SJSA1 (cell line): ENCODE measurements at regions not wholly inside any gene's neighbourhood (a gene's known extent, or its start where the extent isn't known, plus 50 kb on each side); places are given as distances from the start of the nearest gene placed in this dataset.

ENCODE experiments used
- DNase-seq, 2 experiments: peaks; one replicate each; pipeline ENCODE4 v3.0.0-alpha.2; 2015 to 2020; ENCODE audit warnings: low spot score in 2 of 2, low read depth in 1 of 2
- H3K27ac ChIP-seq: fragments of 250-450 bp; sonication (Bioruptor Pico); 2 replicates; pipeline ENCODE4 v1.5.1; 2020; ENCODE audit warnings: mild to moderate bottlenecking, moderate library complexity
- H3K27me3 ChIP-seq: fragments of 250-450 bp; sonication (Bioruptor Pico); replicated peaks from 2 replicates; pipeline ENCODE4 v1.5.1; 2020; ENCODE audit warnings: mild to moderate bottlenecking, moderate library complexity
- H3K36me3 ChIP-seq: fragments of 250-450 bp; sonication (Bioruptor Pico); 2 replicates; pipeline ENCODE4 v1.5.1; 2020; ENCODE audit warnings: mild to moderate bottlenecking
- H3K4me1 ChIP-seq: fragments of 250-450 bp; sonication (Bioruptor Pico); replicated peaks from 2 replicates; pipeline ENCODE4 v1.6.1; 2021; ENCODE audit warnings: mild to moderate bottlenecking
- H3K4me3 ChIP-seq: fragments of 250-450 bp; sonication (Bioruptor Pico); 2 replicates; pipeline ENCODE4 v1.5.1; 2020; ENCODE audit warnings: mild to moderate bottlenecking
- H3K9me3 ChIP-seq: fragments of 250-450 bp; sonication (Bioruptor Pico); replicated peaks from 2 replicates; pipeline ENCODE4 v1.5.1; 2020; ENCODE audit warnings: mild to moderate bottlenecking

GRCh38 chr13:34412295-34412694, 529.8 kb upstream of the NBEA start:
- no peak overlapping the region for H3K4me3 ChIP-seq
- DNase-seq = no peak
- no peak overlapping the region for H3K27ac ChIP-seq
- H3K9me3 ChIP-seq = no peaks in the 10 kb centered on the region
- H3K4me1 ChIP-seq = peaks cover 7% of the 10 kb centered on the region
- no peaks in the 10 kb centered on the region for H3K27me3 ChIP-seq
- no peaks in the 10 kb centered on the region for H3K36me3 ChIP-seq

- Histone ChIP-seq H3K4me1 (peaks cover 7% of the 10 kb centered on the region), H3K4me3 (no peak overlapping the region), H3K9me3 (no peaks in the 10 kb centered on the region), H3K36me3 (no peaks in the 10 kb centered on the region), H3K27me3 (no peaks in the 10 kb centered on the region), H3K27ac (no peak overlapping the region)
- DNase-seq = no peak
These were observed 529.2 kb upstream of the NBEA start for GRCh38 chr13:34412817-34413375.

- Histone ChIP-seq H3K27me3 (no peaks in the 10 kb centered on the region), H3K9me3 (no peaks in the 10 kb centered on the region), H3K36me3 (no peaks in the 10 kb centered on the region), H3K27ac (no peak overlapping the region), H3K4me1 (peaks cover 7% of the 10 kb centered on the region), H3K4me3 (no peak overlapping the region)
- DNase-seq = no peak
These were observed 528.4 kb upstream of the NBEA start for GRCh38 chr13:34413538-34414210.

- no peaks in the 10 kb centered on the region for H3K36me3 ChIP-seq
- no peaks in the 10 kb centered on the region for H3K9me3 ChIP-seq
- no peak for DNase-seq
- no peak overlapping the region for H3K27ac ChIP-seq
- H3K4me1 ChIP-seq = peaks cover 7% of the 10 kb centered on the region
- H3K4me3 ChIP-seq = no peak overlapping the region
- no peaks in the 10 kb centered on the region for H3K27me3 ChIP-seq
These were observed 527.5 kb upstream of the NBEA start for GRCh38 chr13:34414616-34415015.

DNA sequence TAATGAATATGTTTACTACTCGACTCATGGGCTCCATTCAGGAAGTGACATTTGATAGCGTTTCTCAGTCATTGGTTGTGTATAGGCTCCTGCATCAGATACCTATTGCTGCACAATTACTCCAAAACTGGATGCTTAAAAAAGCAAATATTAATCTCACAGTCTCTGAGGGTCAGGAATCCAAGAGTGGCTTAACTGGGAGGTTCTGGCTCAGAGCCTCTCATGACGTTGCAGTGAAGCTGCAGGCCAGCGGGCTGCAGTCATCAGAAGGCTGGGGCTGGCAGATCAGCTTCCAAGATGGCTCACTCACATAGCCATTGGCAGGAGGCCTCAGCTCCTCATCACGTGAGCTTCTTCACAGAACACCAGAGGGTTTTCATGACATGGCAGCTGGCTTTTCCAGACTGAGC, 525.1 kb upstream of the NBEA start:
- no peak overlapping the region for H3K4me3 ChIP-seq
- DNase-seq = no peak
- H3K27ac ChIP-seq = no peak overlapping the region

DNA sequence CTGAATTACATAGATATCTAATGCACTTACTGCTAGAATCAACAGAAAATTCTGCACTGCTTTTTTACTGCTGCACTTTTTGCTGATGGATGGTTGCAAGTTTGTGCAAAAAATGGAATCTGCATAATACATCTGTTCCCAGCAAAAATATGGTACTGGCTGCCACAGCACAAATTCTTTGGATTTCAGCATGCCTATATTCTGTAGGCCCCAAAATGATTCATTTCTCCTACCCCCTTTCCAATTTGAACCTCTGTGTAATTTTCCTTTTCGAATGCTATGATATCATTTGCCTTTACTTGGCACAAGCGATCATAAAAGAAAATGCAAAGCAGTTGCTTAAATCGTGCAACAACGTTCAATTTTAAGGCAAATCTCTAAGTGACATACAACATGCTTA, 524.2 kb upstream of the NBEA start:
- H3K4me1 ChIP-seq = peaks cover 4% of the 10 kb centered on the region

More for the DNA sequence above, 525.1 kb upstream of the NBEA start:
- peaks cover 7% of the 10 kb centered on the region for H3K4me1 ChIP-seq
- no peaks in the 10 kb centered on the region for H3K9me3 ChIP-seq
- no peaks in the 10 kb centered on the region for H3K27me3 ChIP-seq
- H3K36me3 ChIP-seq = no peaks in the 10 kb centered on the region

GRCh38 chr13:34419025-34419424, 523.0 kb upstream of the NBEA start:
- Histone ChIP-seq H3K9me3 (no peaks in the 10 kb centered on the region), H3K4me3 (no peak overlapping the region), H3K36me3 (no peaks in the 10 kb centered on the region), H3K27me3 (no peaks in the 10 kb centered on the region), H3K4me1 (no peaks in the 10 kb centered on the region; the same call in 1 of the 2 replicates), H3K27ac (no peak overlapping the region)
- no peak for DNase-seq

More for the DNA sequence above, 524.2 kb upstream of the NBEA start:
- Histone ChIP-seq H3K27me3 (no peaks in the 10 kb centered on the region), H3K9me3 (no peaks in the 10 kb centered on the region), H3K36me3 (no peaks in the 10 kb centered on the region), H3K4me3 (no peak overlapping the region), H3K27ac (no peak overlapping the region)
- no peak for DNase-seq

- H3K9me3 ChIP-seq = no peaks in the 10 kb centered on the region
- H3K27ac ChIP-seq = no peak overlapping the region
- no peak for DNase-seq
- H3K36me3 ChIP-seq = no peaks in the 10 kb centered on the region
- no peak overlapping the region for H3K4me3 ChIP-seq
- H3K27me3 ChIP-seq = no peaks in the 10 kb centered on the region
- H3K4me1 ChIP-seq = no peaks in the 10 kb centered on the region; the same call in 1 of the 2 replicates
These were observed 522.3 kb upstream of the NBEA start for GRCh38 chr13:34419755-34420154.

GRCh38 chr13:34420702-34421346, 521.2 kb upstream of the NBEA start:
- Histone ChIP-seq H3K4me3 (no peak overlapping the region), H3K27me3 (no peaks in the 10 kb centered on the region), H3K9me3 (no peaks in the 10 kb centered on the region), H3K4me1 (no peaks in the 10 kb centered on the region; the same call in 1 of the 2 replicates), H3K36me3 (no peaks in the 10 kb centered on the region), H3K27ac (no peak overlapping the region)
- no peak for DNase-seq

DNA sequence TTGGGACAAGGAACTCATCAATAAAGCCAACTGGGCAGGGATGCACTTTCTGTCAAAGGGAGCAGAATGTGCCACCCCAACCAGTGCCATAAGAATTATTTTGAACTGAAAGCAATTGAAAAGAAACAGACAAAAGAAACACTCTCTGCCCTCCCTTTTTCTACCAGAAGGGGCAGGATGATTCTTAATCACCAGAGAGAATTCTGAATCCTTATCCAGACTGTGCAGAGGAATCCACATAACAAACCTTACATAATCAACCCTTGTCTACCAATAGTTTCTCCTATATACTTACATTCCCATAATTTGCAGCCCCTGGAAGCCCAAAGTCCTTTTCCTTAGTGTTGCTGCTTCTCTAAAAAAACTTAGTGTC, 520.7 kb upstream of the NBEA start:
- Histone ChIP-seq H3K4me1 (no peaks in the 10 kb centered on the region; the same call in 1 of the 2 replicates), H3K27me3 (no peaks in the 10 kb centered on the region), H3K27ac (no peak overlapping the region), H3K36me3 (no peaks in the 10 kb centered on the region), H3K4me3 (no peak overlapping the region), H3K9me3 (no peaks in the 10 kb centered on the region)
- DNase-seq = no peak

DNA sequence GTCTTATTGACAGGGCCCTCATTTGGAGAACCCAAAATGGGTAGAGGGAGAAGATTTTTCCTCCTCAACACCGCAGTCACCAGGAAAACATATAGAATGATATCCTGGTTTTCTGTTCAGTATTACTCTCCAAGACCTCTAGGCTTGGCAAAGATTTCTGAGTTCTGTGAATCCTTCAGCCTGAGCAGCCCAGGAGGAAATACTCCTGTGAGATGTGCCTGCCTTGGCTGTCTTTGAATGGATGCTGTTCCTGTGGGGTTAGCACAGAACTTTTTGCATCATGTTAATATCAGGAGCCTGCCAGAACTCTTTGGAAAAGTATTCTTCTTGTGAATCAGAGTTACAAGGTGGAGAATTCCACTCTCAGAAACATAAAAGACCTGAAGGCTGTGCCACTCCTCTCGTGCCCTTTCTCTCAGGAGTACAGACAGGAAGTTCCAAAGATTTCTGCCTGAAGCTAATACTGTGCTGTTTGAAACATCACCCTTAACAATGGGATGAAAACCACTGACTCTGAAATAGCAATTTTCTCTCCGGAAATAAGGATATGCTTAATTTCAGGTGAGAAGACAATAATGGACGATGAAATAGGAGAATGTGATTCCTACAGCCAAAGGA, 520.1 kb upstream of the NBEA start:
- Histone ChIP-seq H3K27me3 (no peaks in the 10 kb centered on the region), H3K9me3 (no peaks in the 10 kb centered on the region), H3K4me1 (no peaks in the 10 kb centered on the region; the same call in 1 of the 2 replicates), H3K36me3 (no peaks in the 10 kb centered on the region), H3K4me3 (no peak overlapping the region), H3K27ac (no peak overlapping the region)
- no peak for DNase-seq

- no peaks in the 10 kb centered on the region for H3K4me1 ChIP-seq
- no peak overlapping the region for H3K4me3 ChIP-seq
- H3K36me3 ChIP-seq = no peaks in the 10 kb centered on the region
- DNase-seq = no peak
- no peaks in the 10 kb centered on the region for H3K9me3 ChIP-seq
- no peak overlapping the region for H3K27ac ChIP-seq
- H3K27me3 ChIP-seq = no peaks in the 10 kb centered on the region
These were observed 519.1 kb upstream of the NBEA start for GRCh38 chr13:34422956-34423355.

GRCh38 chr13:34425327-34425949, 516.6 kb upstream of the NBEA start:
- no peak for DNase-seq
- no peaks in the 10 kb centered on the region for H3K4me1 ChIP-seq
- no peaks in the 10 kb centered on the region for H3K36me3 ChIP-seq
- H3K27me3 ChIP-seq = no peaks in the 10 kb centered on the region
- H3K4me3 ChIP-seq = no peak overlapping the region
- no peaks in the 10 kb centered on the region for H3K9me3 ChIP-seq
- H3K27ac ChIP-seq = no peak overlapping the region

DNA sequence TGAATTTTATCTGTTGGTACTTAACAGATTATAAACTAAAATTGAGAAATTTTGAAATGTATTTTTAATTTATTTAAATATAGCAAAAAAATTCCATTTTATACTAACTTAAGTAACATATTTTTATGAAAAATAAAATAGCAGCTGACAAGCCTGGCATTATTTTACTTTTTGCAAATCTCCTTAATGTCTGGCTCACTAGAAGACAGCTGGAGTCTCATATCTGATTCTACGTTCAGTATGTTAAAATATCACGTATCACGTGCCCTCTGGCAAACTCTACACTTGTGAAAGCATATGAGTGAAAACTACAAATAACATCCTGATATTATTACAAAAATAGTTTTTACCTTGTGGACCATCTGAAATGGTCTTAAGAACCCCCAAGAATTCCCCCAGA, 513.2 kb upstream of the NBEA start:
- Histone ChIP-seq H3K4me1 (no peaks in the 10 kb centered on the region), H3K27me3 (no peaks in the 10 kb centered on the region), H3K4me3 (no peak overlapping the region), H3K27ac (no peak overlapping the region), H3K9me3 (no peaks in the 10 kb centered on the region), H3K36me3 (no peaks in the 10 kb centered on the region)
- DNase-seq = no peak
